ENCODE measurements at regions not wholly inside any gene's neighbourhood (a gene's known extent, or its start where the extent isn't known, plus 50 kb on each side); places are given as distances from the start of the nearest gene placed in this dataset.

DNA sequence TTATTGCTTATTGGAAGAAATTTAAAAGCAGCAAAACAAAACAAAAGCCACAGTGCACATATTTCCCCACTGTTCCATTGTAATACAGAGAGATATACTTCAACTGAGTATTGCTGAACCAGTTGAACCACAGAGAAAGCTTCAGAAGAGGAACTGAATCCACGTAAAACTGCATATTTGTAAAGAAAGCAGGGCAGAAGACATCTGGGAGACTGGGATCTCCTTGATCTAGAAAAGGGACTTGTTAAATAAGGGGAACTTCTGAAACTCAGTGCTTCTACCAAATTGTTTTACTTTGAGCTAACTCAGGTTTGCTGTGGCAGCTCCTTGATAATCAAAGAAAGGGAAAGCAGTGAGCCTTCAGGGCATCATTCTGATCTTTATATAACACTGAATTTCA lies 411.1 kb upstream of the MDGA2 start:
- Histone ChIP-seq H3K36me3 (ENCODE audit: control insufficient read depth in 4 of 4, insufficient read depth in 3 of 4, low read depth in 1 of 4, low read length in 3 of 4) (no peaks in the 10 kb centered on the region), H3K4me3 (ENCODE audit: low read depth in 1 of 3, low read length in 3 of 3) (no peak overlapping the region), H3K4me1 (ENCODE audit: control insufficient read depth in 4 of 4, insufficient read depth in 4 of 4, low read length in 3 of 4) (no peaks in the 10 kb centered on the region), H3K9ac (ENCODE audit: low read depth in 1 of 2, low read length in 2 of 2) (no peak overlapping the region), H3K27me3 (ENCODE audit: control insufficient read depth in 4 of 4, insufficient read depth in 4 of 4, low read length in 3 of 4) (no peaks in the 10 kb centered on the region), H3K9me3 (ENCODE audit: control insufficient read depth in 4 of 4, low read length in 3 of 4) (no peaks in the 10 kb centered on the region), H3K27ac (ENCODE audit: low read depth in 1 of 2, low read length in 2 of 2) (no peak overlapping the region)
- no peak for DNase-seq (ENCODE audit: low spot score)
- TF ChIP-seq CTCF (IDR thresholded peaks at IDR 0.05; ENCODE audit: low read depth, low read length, missing input control) (no peak), HNF4A (conservative IDR thresholded peaks at IDR 0.05) (no peak), SP1 (IDR thresholded peaks at IDR 0.05) (no peak), HNF4G (IDR thresholded peaks at IDR 0.05) (no peak), JUND (IDR thresholded peaks at IDR 0.05) (no peak), RXRA (IDR thresholded peaks at IDR 0.05) (no peak), TAF1 (conservative IDR thresholded peaks at IDR 0.05) (no peak)
- TF ChIP-seq, protein P1, sequence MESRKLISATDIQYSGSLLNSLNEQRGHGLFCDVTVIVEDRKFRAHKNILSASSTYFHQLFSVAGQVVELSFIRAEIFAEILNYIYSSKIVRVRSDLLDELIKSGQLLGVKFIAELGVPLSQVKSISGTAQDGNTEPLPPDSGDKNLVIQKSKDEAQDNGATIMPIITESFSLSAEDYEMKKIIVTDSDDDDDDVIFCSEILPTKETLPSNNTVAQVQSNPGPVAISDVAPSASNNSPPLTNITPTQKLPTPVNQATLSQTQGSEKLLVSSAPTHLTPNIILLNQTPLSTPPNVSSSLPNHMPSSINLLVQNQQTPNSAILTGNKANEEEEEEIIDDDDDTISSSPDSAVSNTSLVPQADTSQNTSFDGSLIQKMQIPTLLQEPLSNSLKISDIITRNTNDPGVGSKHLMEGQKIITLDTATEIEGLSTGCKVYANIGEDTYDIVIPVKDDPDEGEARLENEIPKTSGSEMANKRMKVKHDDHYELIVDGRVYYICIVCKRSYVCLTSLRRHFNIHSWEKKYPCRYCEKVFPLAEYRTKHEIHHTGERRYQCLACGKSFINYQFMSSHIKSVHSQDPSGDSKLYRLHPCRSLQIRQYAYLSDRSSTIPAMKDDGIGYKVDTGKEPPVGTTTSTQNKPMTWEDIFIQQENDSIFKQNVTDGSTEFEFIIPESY (IDR thresholded peaks at IDR 0.05), result no peak
- WGBS, result 65% methylated on average over 1 of the region's 1 CpG

DNA sequence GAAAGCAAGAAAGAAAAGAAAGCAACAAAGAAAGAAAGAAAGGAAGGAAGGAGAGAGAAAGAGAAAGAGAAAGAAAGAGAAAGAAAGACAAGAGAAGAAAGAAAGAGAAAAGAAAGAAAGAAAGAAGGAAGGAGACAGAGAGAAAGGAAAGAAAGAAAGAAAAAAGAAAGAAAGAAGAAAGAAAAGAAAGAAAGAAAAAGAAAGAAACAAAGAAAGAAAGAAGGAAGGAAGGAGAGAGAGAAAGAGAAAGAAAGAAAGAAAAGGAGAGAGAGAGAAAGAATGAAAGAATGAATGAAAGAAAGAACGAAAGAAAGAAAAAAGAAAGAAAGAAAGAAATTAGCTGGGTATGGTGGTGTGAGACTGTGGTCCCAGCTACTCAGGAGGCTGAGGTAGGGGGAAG lies 400.1 kb upstream of the MDGA2 start:
- H3K27ac ChIP-seq (ENCODE audit: low read depth in 1 of 2, low read length in 2 of 2), result no peak overlapping the region
- no peaks in the 10 kb centered on the region for H3K9me3 ChIP-seq (ENCODE audit: control insufficient read depth in 4 of 4, low read length in 3 of 4)
- H3K27me3 ChIP-seq (ENCODE audit: control insufficient read depth in 4 of 4, insufficient read depth in 4 of 4, low read length in 3 of 4), result no peaks in the 10 kb centered on the region
- no peak overlapping the region for H3K4me3 ChIP-seq (ENCODE audit: low read depth in 1 of 3, low read length in 3 of 3)
- no peak for DNase-seq (ENCODE audit: low spot score)
- TF ChIP-seq JUND (IDR thresholded peaks at IDR 0.05) (no peak), TAF1 (conservative IDR thresholded peaks at IDR 0.05) (no peak), EGR1 (IDR thresholded peaks at IDR 0.05; ENCODE audit: low read depth in 2 of 2) (no peak), SP1 (IDR thresholded peaks at IDR 0.05) (no peak), REST (IDR thresholded peaks at IDR 0.05) (no peak), CTCF (IDR thresholded peaks at IDR 0.05; ENCODE audit: low read depth, low read length, missing input control) (no peak)
- WGBS, result 68% methylated on average over 1 of the region's 1 CpG
- H3K4me1 ChIP-seq (ENCODE audit: control insufficient read depth in 4 of 4, insufficient read depth in 4 of 4, low read length in 3 of 4), result no peaks in the 10 kb centered on the region
- no peaks in the 10 kb centered on the region for H3K36me3 ChIP-seq (ENCODE audit: control insufficient read depth in 4 of 4, insufficient read depth in 3 of 4, low read depth in 1 of 4, low read length in 3 of 4)
- no peak overlapping the region for H3K9ac ChIP-seq (ENCODE audit: low read depth in 1 of 2, low read length in 2 of 2)
